ENCODE measurements at regions not wholly inside any gene's neighbourhood (a gene's known extent, or its start where the extent isn't known, plus 50 kb on each side); places are given as distances from the start of the nearest gene placed in this dataset.

DNA sequence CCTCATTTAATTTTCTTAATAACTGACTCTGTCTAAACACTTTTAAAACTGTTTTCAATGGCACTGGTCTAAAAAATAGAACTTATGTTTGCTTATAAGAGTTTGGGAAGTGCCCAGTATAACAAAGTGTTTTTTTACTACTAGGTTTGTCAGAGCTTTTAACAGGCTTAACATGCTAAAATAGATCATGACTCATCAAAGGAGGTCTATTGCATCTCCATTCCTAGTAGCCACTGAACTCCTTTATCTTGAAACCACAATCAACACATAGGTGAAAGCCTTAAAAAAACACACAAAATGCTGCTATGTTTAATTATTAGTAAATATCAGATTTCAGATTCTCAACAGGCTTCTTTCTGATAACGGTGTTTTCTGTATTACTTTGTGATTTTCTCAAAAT, 196.4 kb upstream of the KIF2B start:
- TF ChIP-seq, protein P1, sequence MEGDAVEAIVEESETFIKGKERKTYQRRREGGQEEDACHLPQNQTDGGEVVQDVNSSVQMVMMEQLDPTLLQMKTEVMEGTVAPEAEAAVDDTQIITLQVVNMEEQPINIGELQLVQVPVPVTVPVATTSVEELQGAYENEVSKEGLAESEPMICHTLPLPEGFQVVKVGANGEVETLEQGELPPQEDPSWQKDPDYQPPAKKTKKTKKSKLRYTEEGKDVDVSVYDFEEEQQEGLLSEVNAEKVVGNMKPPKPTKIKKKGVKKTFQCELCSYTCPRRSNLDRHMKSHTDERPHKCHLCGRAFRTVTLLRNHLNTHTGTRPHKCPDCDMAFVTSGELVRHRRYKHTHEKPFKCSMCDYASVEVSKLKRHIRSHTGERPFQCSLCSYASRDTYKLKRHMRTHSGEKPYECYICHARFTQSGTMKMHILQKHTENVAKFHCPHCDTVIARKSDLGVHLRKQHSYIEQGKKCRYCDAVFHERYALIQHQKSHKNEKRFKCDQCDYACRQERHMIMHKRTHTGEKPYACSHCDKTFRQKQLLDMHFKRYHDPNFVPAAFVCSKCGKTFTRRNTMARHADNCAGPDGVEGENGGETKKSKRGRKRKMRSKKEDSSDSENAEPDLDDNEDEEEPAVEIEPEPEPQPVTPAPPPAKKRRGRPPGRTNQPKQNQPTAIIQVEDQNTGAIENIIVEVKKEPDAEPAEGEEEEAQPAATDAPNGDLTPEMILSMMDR (IDR thresholded peaks at IDR 0.05; ENCODE audit: low read depth, low read length, poor library complexity, severe bottlenecking) = no peak
- no peak for TF ChIP-seq EZH2phosphoT487 (IDR thresholded peaks at IDR 0.05; ENCODE audit: borderline replicate concordance, low read length)
